GM20000 (cell line): ENCODE measurements at regions not wholly inside any gene's neighbourhood (a gene's known extent, or its start where the extent isn't known, plus 50 kb on each side); places are given as distances from the start of the nearest gene placed in this dataset.

ENCODE experiments used
- DNase-seq: peaks from one replicate; pipeline ENCODE4 v3.0.0; 2012; ENCODE audit warnings: low spot score
- CTCF ChIP-seq: IDR thresholded peaks from 2 replicates; pipeline ENCODE4 v1.5.1; 2012; ENCODE audit warnings: mild to moderate bottlenecking, control low read depth; ENCODE audit errors: extremely low read depth, missing control alignments

DNA sequence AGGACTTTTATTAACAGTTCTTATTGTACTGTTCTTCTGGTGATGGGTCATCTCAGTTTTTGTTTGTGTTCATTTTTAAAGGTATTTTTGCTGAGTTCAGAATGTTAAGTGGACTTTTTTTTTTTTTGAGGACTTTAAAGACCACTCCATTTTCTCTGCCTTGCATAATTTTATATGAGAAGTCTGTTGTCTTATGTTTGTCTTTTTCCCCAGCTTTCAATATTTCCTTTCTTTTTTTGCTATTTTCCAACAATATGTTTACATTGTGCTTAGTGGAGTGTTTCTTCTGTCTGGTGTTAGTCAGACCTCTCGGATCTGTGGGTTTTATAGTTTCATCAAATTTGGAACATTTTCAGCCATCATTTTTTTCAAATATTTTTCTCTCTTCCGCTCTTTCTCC, 290.0 kb upstream of the TNRC6C start:
- DNase-seq = no peak
- TF ChIP-seq CTCF = no peak

- TF ChIP-seq CTCF = no peak
- no peak for DNase-seq
Observed at GRCh38 chr17:77670173-77670572, 288.3 kb upstream of the TNRC6C start.

DNA sequence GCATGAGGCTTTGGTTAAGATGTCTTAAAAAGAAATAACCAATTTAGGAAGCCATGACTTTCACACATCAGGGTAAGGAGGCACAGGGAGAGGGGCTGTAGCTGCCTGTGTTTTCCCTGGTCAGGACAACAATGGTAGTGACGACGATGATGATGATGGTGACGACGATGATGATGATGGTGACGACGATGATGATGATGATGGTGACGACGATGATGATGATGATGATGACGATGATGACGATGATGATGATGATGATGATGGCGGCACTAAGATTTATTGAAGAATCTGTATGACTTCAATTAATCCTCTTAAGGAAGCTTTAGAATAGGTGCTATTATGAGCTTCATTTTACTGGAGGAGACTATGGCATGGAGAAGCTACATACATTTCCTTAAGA, 284.1 kb upstream of the TNRC6C start:
- TF ChIP-seq CTCF = no peak
- no peak for DNase-seq

DNA sequence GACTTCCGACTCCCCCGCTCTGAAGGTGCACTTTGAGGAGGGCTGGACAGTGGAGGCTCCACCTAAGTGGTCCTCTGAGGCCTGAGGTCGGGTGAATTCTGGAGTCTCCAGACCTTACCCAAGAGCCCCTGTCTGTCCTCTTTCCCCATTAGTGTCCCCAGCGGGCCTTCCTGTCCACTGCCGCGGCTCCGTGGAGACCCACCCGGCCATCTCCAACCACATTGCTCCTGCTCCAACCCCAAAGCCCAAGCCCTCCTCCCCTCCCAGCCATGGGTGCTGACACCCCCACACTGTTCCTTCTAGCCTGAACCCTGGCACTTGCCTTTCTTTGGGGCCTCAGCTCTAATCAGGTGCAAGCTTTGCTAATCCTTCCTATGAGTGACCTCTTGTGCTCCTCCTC, 283.1 kb upstream of the TNRC6C start:
- no peak for TF ChIP-seq CTCF
- no peak for DNase-seq

GRCh38 chr17:77675816-77676215, 282.7 kb upstream of the TNRC6C start:
- no peak for DNase-seq
- no peak for TF ChIP-seq CTCF

- no peak for TF ChIP-seq CTCF
- DNase-seq = no peak
Observed at GRCh38 chr17:77676237-77676661, 282.3 kb upstream of the TNRC6C start.

- no peak for DNase-seq
- no peak for TF ChIP-seq CTCF
Observed at GRCh38 chr17:77677211-77677610, 281.3 kb upstream of the TNRC6C start.
